T-cell (primary cell): ENCODE measurements at regions not wholly inside any gene's neighbourhood (a gene's known extent, or its start where the extent isn't known, plus 50 kb on each side); places are given as distances from the start of the nearest gene placed in this dataset.

ENCODE experiments used
- ATAC-seq, 4 experiments: fragments of 200-7000 bp in 3 of 4; fragments of 150-1000 bp in 1 of 4; cut with Tn5 transposase; replicated peaks in 1 of 4; 1 replicate in 3 of 4; 2 replicates in 1 of 4; pipeline ENCODE4 v1.10.0; 2021; ENCODE audit warnings: moderate library complexity in 3 of 4, mild to moderate bottlenecking in 2 of 4, moderate number of reproducible peaks in 1 of 4
- CTCF ChIA-PET, 2 donors: fragments of 300-600 bp; sonication (Branson Sonifier 250); formaldehyde crosslinking; loops; one replicate each; lab custom pipeline; 2022; ENCODE audit warnings: antibody characterized with exemption in 2 of 2; lab: Charles Lee
- POLR2A ChIA-PET, 2 donors: fragments of 300-600 bp; sonication (Branson Sonifier 250); formaldehyde crosslinking; loops; one replicate each; lab custom pipeline; 2022; ENCODE audit warnings: antibody characterized with exemption in 2 of 2; lab: Charles Lee
- DNase-seq, 35 experiments: peaks; one replicate each; pipeline versions ENCODE4 v3.0.0 to v3.0.0-alpha.2; 2013 to 2023
- H3K27ac ChIP-seq: one replicate; pipeline ENCODE4 v1.5.1; 2013; ENCODE audit warnings: low read length
- H3K27me3 ChIP-seq, 2 experiments: replicated peaks in 1 of 2; 1 replicate in 1 of 2; 2 replicates in 1 of 2; pipeline versions ENCODE4 v1.6.1 to v1.7.0; 2013; ENCODE audit warnings: low read length in 1 of 2, mixed read lengths in 1 of 2; ENCODE audit not compliant: control insufficient read depth in 2 of 2, insufficient read depth in 2 of 2; ENCODE audit errors: extremely low read depth in 1 of 2
- H3K36me3 ChIP-seq, 2 donors: 1 replicate in 1 of 2; 2 replicates in 1 of 2; pipeline versions ENCODE4 v1.6.1 to v1.7.0; 2013; ENCODE audit warnings: low read length in 1 of 2; ENCODE audit not compliant: control insufficient read depth in 2 of 2, insufficient read depth in 1 of 2; ENCODE audit errors: extremely low read depth in 1 of 2
- H3K4me1 ChIP-seq, 2 experiments: 1 replicate in 1 of 2; 2 replicates in 1 of 2; pipeline versions ENCODE4 v1.6.1 to v1.7.0; 2013; ENCODE audit warnings: low read length in 2 of 2, mixed read lengths in 1 of 2; ENCODE audit not compliant: insufficient read depth in 2 of 2, control insufficient read depth in 1 of 2; ENCODE audit errors: extremely low read depth in 1 of 2
- H3K4me3 ChIP-seq, 2 donors: 1 replicate in 1 of 2; 2 replicates in 1 of 2; pipeline versions ENCODE4 v1.5.1 to v1.7.0; 2013; ENCODE audit warnings: mild to moderate bottlenecking in 2 of 2, low read length in 1 of 2, moderate library complexity in 1 of 2; ENCODE audit not compliant: control insufficient read depth in 1 of 2; ENCODE audit errors: extremely low read depth in 1 of 2
- H3K9me3 ChIP-seq: 2 replicates; pipeline ENCODE4 v1.7.0; 2013
- H3K27ac Mint-ChIP-seq, 2 donors: one replicate each; pipeline ENCODE4 v1.8.0; 2020 to 2021; ENCODE audit warnings: mild to moderate bottlenecking in 2 of 2, mixed read lengths in 2 of 2
- H3K27me3 Mint-ChIP-seq, 2 donors: one replicate each; pipeline ENCODE4 v1.8.0; 2021 to 2022; ENCODE audit warnings: mixed read lengths in 2 of 2
- H3K36me3 Mint-ChIP-seq: one replicate; pipeline ENCODE4 v1.8.0; 2021; ENCODE audit warnings: mixed read lengths
- H3K4me1 Mint-ChIP-seq, 3 donors: one replicate each; pipeline ENCODE4 v1.8.0; 2020 to 2022; ENCODE audit warnings: mixed read lengths in 3 of 3, mild to moderate bottlenecking in 1 of 3
- H3K4me3 Mint-ChIP-seq, 3 donors: one replicate each; pipeline ENCODE4 v1.8.0; 2020 to 2022; ENCODE audit warnings: mild to moderate bottlenecking in 3 of 3, mixed read lengths in 3 of 3, moderate library complexity in 3 of 3
- H3K9me3 Mint-ChIP-seq, 3 donors: one replicate each; pipeline ENCODE4 v1.8.0; 2020 to 2022; ENCODE audit warnings: mixed read lengths in 3 of 3
- WGBS: methylation state at CpG from one replicate; pipeline ENCODE4 v1.1.5; 2013; ENCODE audit warnings: missing lambda C conversion rate; ENCODE audit not compliant: insufficient coverage; 5-methylcytosine and 5-hydroxymethylcytosine counted together

DNA sequence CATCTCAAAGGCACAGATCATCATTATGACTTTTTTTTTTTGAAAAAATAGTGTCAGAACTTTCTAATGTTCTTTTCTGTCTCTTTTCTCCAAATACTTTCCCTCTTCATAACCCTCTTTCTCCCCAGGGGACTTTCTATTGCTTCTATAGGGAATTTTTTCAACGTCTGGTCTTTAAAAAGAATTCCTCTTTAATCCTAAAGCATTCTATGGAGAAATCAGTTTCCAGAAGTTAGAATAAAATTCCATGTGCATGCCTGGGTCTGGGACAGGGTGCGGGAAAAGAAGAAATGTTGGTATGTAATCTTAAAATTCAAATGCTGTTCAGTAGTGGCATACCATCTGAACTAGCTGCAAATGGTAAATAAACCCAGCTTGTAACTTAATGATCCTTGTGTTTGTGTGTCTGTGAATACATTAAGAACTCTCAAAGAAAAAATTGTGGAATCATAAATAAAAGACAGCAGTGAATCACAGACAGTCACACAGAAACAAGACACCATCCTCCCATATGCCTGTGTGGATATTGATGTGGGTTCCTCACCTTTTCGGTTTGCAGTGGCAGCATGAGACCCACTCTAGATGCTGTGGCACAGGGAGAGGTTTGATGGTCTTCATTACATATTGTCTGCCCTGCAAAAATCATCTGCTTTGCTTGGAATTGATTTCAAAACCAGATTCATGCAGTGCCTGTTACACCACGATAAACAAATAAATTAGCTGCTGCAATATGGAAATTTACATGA is 374.7 kb upstream of the NRP1 start:
- Mint-ChIP-seq H3K4me3 (no peak overlapping the region), H3K4me1 (no peaks in the 10 kb centered on the region), H3K36me3 (no peaks in the 10 kb centered on the region), H3K27ac (no peak overlapping the region), H3K9me3 (no peaks in the 10 kb centered on the region), H3K27me3 (peaks cover 14% of the 10 kb centered on the region in 2 donors)
- Histone ChIP-seq H3K9me3 (no peaks in the 10 kb centered on the region), H3K27me3 (peaks cover 0 to 2% of the 10 kb centered on the region in 2 experiments), H3K4me3 (no peak overlapping the region), H3K27ac (no peak overlapping the region), H3K36me3 (no peaks in the 10 kb centered on the region), H3K4me1 (no peaks in the 10 kb centered on the region)
- CTCF ChIA-PET, result no interaction called here
- ATAC-seq (no peak), DNase-seq (no peak)
- no CpG with 5 or more reads among the region's 4 CpGs for WGBS
- POLR2A ChIA-PET, result no interaction called here

DNA sequence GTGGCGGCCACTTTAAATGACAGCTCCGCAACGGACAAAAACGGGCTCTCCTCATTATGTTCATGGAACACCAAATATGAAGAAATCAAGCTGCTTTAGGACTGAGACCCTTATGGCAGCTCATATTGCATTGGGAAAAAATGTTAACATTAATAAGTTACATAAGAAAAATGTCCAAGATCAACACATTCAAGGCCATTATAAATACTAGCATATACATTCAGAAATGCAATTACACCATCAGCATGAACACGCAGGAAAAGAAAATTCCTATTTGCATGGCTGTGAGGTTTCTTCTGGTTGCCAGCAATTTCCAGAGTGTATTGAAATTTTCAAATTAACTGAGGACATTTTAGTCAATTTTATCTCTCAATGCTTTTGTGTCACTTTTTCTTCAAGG is 374.1 kb upstream of the NRP1 start:
- H3K4me3 Mint-ChIP-seq, result no peak overlapping the region
- H3K9me3 ChIP-seq, result no peaks in the 10 kb centered on the region
- H3K4me3 ChIP-seq, result no peak overlapping the region
- no peak overlapping the region for H3K27ac Mint-ChIP-seq
- CTCF ChIA-PET, result no interaction called here
- no peak for ATAC-seq
- DNase-seq, result no peak
- H3K27me3 Mint-ChIP-seq, result peaks cover 14% of the 10 kb centered on the region in 2 donors
- WGBS, result no CpG with 5 or more reads among the region's 5 CpGs
- no peaks in the 10 kb centered on the region for H3K36me3 Mint-ChIP-seq
- H3K4me1 Mint-ChIP-seq, result no peaks in the 10 kb centered on the region
- H3K27me3 ChIP-seq, result peaks cover 0 to 3% of the 10 kb centered on the region in 2 experiments
- no peaks in the 10 kb centered on the region for H3K9me3 Mint-ChIP-seq
- H3K4me1 ChIP-seq, result no peaks in the 10 kb centered on the region
- POLR2A ChIA-PET, result no interaction called here
- no peaks in the 10 kb centered on the region for H3K36me3 ChIP-seq
- no peak overlapping the region for H3K27ac ChIP-seq

DNA sequence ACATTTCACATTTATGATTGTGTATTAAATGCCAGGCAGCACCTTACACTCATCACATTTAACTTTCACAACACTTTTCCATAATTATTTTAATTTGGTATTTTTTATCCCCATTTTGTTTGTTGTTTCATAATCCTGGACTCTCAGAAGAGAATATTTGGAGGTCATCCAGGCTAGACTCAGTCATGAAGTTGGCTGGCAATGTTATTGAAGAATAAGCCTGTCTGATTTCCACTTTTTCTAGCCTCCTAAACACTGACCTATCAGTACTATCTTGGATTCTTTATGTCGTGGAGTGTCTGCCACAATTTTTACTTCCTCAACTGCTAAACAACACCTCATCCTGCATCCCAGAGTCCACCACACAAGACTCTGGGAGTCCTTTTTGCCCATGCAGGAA is 372.3 kb upstream of the NRP1 start:
- H3K36me3 ChIP-seq, result no peaks in the 10 kb centered on the region
- no peak overlapping the region for H3K27ac Mint-ChIP-seq
- no peaks in the 10 kb centered on the region for H3K36me3 Mint-ChIP-seq
- H3K9me3 ChIP-seq, result no peaks in the 10 kb centered on the region
- DNase-seq (no peak), ATAC-seq (no peak)
- ChIA-PET POLR2A (no interaction called here), CTCF (no interaction called here)
- no peak overlapping the region for H3K4me3 Mint-ChIP-seq
- H3K27me3 Mint-ChIP-seq, result peaks cover 6 to 15% of the 10 kb centered on the region in 2 donors
- H3K9me3 Mint-ChIP-seq, result no peaks in the 10 kb centered on the region
- WGBS, result 88% methylated on average over 1 of the region's 1 CpG
- no peak overlapping the region for H3K27ac ChIP-seq
- no peak overlapping the region for H3K4me3 ChIP-seq
- no peaks in the 10 kb centered on the region for H3K4me1 ChIP-seq
- H3K4me1 Mint-ChIP-seq, result no peaks in the 10 kb centered on the region
- H3K27me3 ChIP-seq, result peaks cover 0 to 5% of the 10 kb centered on the region in 2 experiments

DNA sequence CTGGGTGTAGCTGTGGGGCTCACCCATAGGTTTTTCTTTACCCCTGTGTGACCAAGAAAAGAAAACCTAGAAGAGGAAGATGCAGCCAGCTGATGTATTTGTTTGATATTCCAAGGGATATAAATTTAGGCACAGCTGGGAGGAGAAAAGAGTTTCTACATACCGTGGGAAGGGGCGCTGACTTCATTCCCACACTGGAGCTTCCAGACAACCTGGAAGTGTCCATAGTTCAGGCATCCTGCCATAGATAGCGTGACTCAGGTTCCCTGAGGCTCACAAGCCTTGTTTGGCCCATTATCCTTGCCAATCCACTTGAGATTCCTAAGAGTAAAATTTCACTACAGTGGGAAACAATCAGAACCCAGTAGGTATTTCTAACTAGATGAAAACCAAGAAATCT is 371.7 kb upstream of the NRP1 start:
- 67% methylated on average over 3 of the region's 3 CpGs for WGBS
- no peak overlapping the region for H3K4me3 ChIP-seq
- H3K9me3 Mint-ChIP-seq, result no peaks in the 10 kb centered on the region
- POLR2A ChIA-PET, result no interaction called here
- no peak overlapping the region for H3K4me3 Mint-ChIP-seq
- H3K36me3 ChIP-seq, result no peaks in the 10 kb centered on the region
- no peaks in the 10 kb centered on the region for H3K4me1 Mint-ChIP-seq
- peaks cover 0 to 5% of the 10 kb centered on the region in 2 experiments for H3K27me3 ChIP-seq
- H3K4me1 ChIP-seq, result no peaks in the 10 kb centered on the region
- H3K27me3 Mint-ChIP-seq, result peaks cover 6 to 15% of the 10 kb centered on the region in 2 donors
- CTCF ChIA-PET, result no interaction called here
- ATAC-seq (no peak), DNase-seq (no peak)
- no peak overlapping the region for H3K27ac ChIP-seq
- H3K36me3 Mint-ChIP-seq, result no peaks in the 10 kb centered on the region
- H3K9me3 ChIP-seq, result no peaks in the 10 kb centered on the region
- H3K27ac Mint-ChIP-seq, result no peak overlapping the region

DNA sequence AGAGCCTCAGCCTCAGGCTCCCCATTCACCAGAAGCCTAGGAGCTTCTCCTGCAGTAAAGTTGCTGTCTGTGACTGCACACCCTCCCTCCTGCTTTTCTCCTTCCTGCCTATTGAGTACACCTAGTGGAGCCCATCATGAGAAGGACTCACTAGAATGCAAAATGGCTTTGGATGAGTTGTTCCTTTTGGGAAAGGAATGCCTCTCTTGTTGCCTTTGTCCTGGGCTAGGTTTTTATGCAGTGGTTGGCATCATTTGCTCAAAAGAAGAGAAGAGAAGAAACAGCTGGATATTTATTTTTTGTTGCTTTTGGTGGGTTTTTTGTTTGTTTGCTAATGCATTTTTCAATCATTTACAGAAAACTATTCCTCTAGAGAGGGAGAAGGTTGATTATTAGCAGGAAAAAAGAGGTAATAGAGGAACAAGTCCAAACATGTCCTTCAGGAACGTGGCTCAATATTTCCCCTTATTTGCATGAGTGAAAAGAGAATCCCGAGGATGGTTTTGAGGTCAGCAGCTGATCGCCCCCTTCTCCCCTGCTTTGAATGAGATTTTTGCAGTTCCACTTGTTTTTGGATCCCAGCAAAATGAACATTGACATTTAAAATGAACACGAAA is 369.9 kb upstream of the NRP1 start:
- Histone ChIP-seq H3K36me3 (no peaks in the 10 kb centered on the region), H3K9me3 (no peaks in the 10 kb centered on the region), H3K4me3 (no peak overlapping the region), H3K27ac (no peak overlapping the region), H3K27me3 (peaks cover 0 to 8% of the 10 kb centered on the region in 2 experiments), H3K4me1 (no peaks in the 10 kb centered on the region)
- Mint-ChIP-seq H3K27me3 (peaks cover 11 to 20% of the 10 kb centered on the region in 2 donors), H3K27ac (no peak overlapping the region), H3K9me3 (no peaks in the 10 kb centered on the region), H3K4me3 (no peak overlapping the region), H3K36me3 (no peaks in the 10 kb centered on the region), H3K4me1 (no peaks in the 10 kb centered on the region)
- WGBS, result 50% methylated on average over 2 of the region's 4 CpGs
- ChIA-PET POLR2A (no interaction called here), CTCF (no interaction called here)
- ATAC-seq, result no peak
- no peak for DNase-seq

DNA sequence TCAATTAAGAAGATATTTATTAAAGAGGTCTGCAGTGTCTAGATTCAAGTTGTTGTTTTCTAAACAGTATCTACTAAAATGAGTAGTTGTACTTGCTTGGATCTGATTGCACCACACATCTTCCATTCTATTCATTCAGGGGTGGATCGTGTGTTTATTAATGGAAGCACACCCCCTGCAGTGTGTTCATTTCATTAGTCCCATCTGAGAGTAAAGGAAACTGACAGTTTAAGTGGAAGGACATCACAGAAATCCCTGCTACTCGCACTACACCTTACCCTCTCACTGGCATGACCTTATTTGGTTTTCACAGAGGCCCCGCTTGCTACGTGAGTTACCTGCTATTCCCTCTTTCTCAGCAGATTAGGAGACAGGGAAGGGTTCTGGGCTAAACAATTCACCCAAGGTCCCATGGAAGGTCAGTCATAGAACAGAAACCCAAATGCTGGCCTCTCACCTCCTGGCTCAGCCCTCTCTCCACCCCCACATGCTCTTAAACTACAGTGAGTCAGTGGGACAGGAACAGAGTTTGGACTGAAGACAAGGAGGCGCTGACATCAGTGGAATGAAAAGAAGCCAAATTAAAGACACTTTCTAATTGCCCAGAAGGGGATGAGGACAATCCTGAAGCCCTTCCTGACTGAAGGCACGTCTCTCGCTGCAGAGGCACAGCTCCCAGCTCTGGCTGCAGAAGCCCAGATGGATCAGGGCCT is 369.2 kb upstream of the NRP1 start:
- H3K4me3 ChIP-seq, result no peak overlapping the region
- no peaks in the 10 kb centered on the region for H3K9me3 ChIP-seq
- H3K4me1 Mint-ChIP-seq, result no peaks in the 10 kb centered on the region
- no peak overlapping the region for H3K4me3 Mint-ChIP-seq
- no peaks in the 10 kb centered on the region for H3K36me3 ChIP-seq
- H3K27ac ChIP-seq, result no peak overlapping the region
- 77% methylated on average over 6 of the region's 7 CpGs for WGBS
- H3K27ac Mint-ChIP-seq, result no peak overlapping the region
- CTCF ChIA-PET, result no interaction called here
- peaks cover 11 to 20% of the 10 kb centered on the region in 2 donors for H3K27me3 Mint-ChIP-seq
- no peaks in the 10 kb centered on the region for H3K9me3 Mint-ChIP-seq
- no peak for ATAC-seq
- no peaks in the 10 kb centered on the region for H3K36me3 Mint-ChIP-seq
- H3K27me3 ChIP-seq, result peaks cover 0 to 8% of the 10 kb centered on the region in 2 experiments
- DNase-seq, result no peak
- POLR2A ChIA-PET, result no interaction called here
- no peaks in the 10 kb centered on the region for H3K4me1 ChIP-seq
